Mucosa of descending colon (tissue), 3 donors: ENCODE measurements at regions not wholly inside any gene's neighbourhood (a gene's known extent, or its start where the extent isn't known, plus 50 kb on each side); places are given as distances from the start of the nearest gene placed in this dataset.

Experiments used
- ATAC-seq: fragments of 200-7000 bp; cut with Tn5 transposase; one replicate; pipeline ENCODE4 v1.9.1; 2020; ENCODE audit warnings: mild to moderate bottlenecking, moderate library complexity
- DNase-seq, 3 donors: peaks; one replicate each; pipeline ENCODE4 v3.0.0-alpha.2; 2020
- H3K36me3 ChIP-seq: fragments of 200-600 bp; one replicate; pipeline ENCODE4 v1.8.0; 2021; ENCODE audit warnings: low read depth, mild to moderate bottlenecking
- H3K4me1 ChIP-seq: fragments of 200-600 bp; one replicate; pipeline ENCODE4 v1.8.0; 2021; ENCODE audit warnings: low read depth, mild to moderate bottlenecking
- H3K4me3 ChIP-seq: fragments of 200-600 bp; one replicate; pipeline ENCODE4 v1.8.0; 2021; ENCODE audit warnings: mild to moderate bottlenecking
- H3K9me3 ChIP-seq: fragments of 200-600 bp; one replicate; pipeline ENCODE4 v1.8.0; 2021; ENCODE audit warnings: mild to moderate bottlenecking
- CTCF ChIP-seq: fragments of 200-600 bp; IDR thresholded peaks from one replicate; pipeline ENCODE4 v1.8.0; 2022; ENCODE audit warnings: antibody characterized with exemption, mild to moderate bottlenecking
- intact Hi-C, 2 donors: fragments of 100-400 bp; cut with DNase I in 1 of 2; cut with micrococcal nuclease in 1 of 2; formaldehyde crosslinking; loops; one replicate each; pipeline versions ENCODE4 v1.11.0 to v1.11.1; 2022; cut with DNase I, micrococcal nuclease
- donor health status: DM: no; HTN: no; CAD: no; lungs with moderate emphysema.
- donor health status: DM: no; HTN: no; CAD: no.
- donor health status: DM: no; HTN: yes; CAD: no.

- H3K36me3 ChIP-seq, result no peaks in the 10 kb centered on the region
- no peaks in the 10 kb centered on the region for H3K4me1 ChIP-seq
- no peak for ATAC-seq
- H3K4me3 ChIP-seq, result no peak overlapping the region
- no peak for DNase-seq
- intact Hi-C loops, result no loop called here
- no peak for TF ChIP-seq CTCF
- H3K9me3 ChIP-seq, result no peaks in the 10 kb centered on the region
These were observed 194.8 kb upstream of the TBX3 start for GRCh38 chr12:114878781-114879180.

GRCh38 chr12:114876968-114877680, 193.1 kb upstream of the TBX3 start:
- intact Hi-C loops, result no loop called here
- no peak for DNase-seq
- Histone ChIP-seq H3K4me1 (no peaks in the 10 kb centered on the region), H3K9me3 (no peaks in the 10 kb centered on the region), H3K4me3 (no peak overlapping the region), H3K36me3 (no peaks in the 10 kb centered on the region)
- no peak for TF ChIP-seq CTCF
- ATAC-seq, result no peak

- peak; percentile 68 for ATAC-seq
- intact Hi-C loops, result no loop called here
- H3K9me3 ChIP-seq, result no peaks in the 10 kb centered on the region
- H3K36me3 ChIP-seq, result no peaks in the 10 kb centered on the region
- no peak for TF ChIP-seq CTCF
- no peaks in the 10 kb centered on the region for H3K4me1 ChIP-seq
- DNase-seq, result peak in 2 of 3 donors; percentile 14 to 23
- no peak overlapping the region for H3K4me3 ChIP-seq
These were observed 191.3 kb upstream of the TBX3 start for GRCh38 chr12:114875313-114875712.

- no peak for TF ChIP-seq CTCF
- no peak overlapping the region for H3K4me3 ChIP-seq
- H3K9me3 ChIP-seq, result no peaks in the 10 kb centered on the region
- ATAC-seq, result no peak
- no peak for DNase-seq
- H3K36me3 ChIP-seq, result no peaks in the 10 kb centered on the region
- H3K4me1 ChIP-seq, result no peaks in the 10 kb centered on the region
- intact Hi-C loops, result no loop called here
These were observed 189.7 kb upstream of the TBX3 start for GRCh38 chr12:114873656-114874055.

- no peaks in the 10 kb centered on the region for H3K36me3 ChIP-seq
- DNase-seq, result no peak
- no peaks in the 10 kb centered on the region for H3K4me1 ChIP-seq
- H3K9me3 ChIP-seq, result no peaks in the 10 kb centered on the region
- H3K4me3 ChIP-seq, result no peak overlapping the region
- no peak for TF ChIP-seq CTCF
- no peak for ATAC-seq
- intact Hi-C loops, result loop anchor here in 1 of 2 donors (5.0 kb wide), 1 partner anchor 623 kb away; no protein-coding TSS in a partner anchor
These were observed 185.2 kb upstream of the TBX3 start for GRCh38 chr12:114868995-114869834.
